GM18517 (cell line): ENCODE measurements at regions not wholly inside any gene's neighbourhood (a gene's known extent, or its start where the extent isn't known, plus 50 kb on each side); places are given as distances from the start of the nearest gene placed in this dataset.

ENCODE experiments used
- ATAC-seq: cut with Tn5 transposase; IDR thresholded peaks from one replicate; pipeline ENCODE4 v1.9.1; 2021; ENCODE audit warnings: mild to moderate bottlenecking, moderate library complexity; ENCODE audit not compliant: unreplicated experiment

DNA sequence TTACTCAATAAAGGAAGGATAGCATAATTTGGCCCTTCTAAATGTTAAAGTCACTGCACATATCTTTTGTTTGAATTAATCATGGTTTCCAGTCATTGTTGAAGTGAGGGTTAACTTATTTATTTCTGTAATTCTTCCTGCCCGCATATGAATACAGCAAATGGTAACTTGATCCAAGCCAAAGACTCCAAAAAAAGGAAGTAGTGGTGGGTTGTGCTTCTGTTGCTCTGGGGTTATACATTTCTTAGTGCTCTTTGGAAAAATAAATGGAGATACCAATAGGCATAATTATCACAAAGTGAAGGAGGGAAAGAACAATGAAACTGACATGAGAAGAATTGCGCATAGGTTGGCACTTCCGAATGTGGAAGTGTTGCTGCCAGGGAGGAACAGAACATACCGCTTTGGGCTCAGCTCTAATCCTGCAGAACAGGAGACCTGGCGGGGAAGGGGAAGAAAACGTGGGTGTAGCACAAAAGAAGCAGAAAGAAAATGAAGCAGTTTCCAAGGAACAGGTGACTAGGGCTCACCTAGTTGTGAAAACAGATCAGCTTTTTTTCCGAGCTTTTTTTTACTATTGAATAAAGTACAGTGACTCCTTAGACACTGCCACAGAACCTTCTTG, 69.7 kb upstream of the TAF11L2 start:
- no peak for ATAC-seq

DNA sequence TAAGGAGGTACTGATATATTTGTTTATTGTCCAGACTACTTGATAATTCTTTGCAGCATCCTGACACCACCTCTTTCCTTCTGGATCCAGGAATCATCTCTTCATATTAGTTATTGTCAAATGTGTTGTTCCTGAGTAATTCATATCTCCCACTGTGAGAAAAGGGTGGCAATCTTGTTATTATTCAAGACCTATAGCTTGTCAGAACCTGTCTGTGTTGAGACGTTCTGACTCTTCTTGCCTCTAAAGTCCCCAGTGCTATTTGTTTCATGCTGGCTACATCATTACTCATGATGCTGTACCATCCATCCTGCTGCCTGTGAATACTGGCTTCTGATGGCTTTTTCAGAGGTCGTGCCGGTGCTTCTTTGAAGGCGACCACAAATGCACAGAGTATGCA, 68.7 kb upstream of the TAF11L2 start:
- no peak for ATAC-seq

DNA sequence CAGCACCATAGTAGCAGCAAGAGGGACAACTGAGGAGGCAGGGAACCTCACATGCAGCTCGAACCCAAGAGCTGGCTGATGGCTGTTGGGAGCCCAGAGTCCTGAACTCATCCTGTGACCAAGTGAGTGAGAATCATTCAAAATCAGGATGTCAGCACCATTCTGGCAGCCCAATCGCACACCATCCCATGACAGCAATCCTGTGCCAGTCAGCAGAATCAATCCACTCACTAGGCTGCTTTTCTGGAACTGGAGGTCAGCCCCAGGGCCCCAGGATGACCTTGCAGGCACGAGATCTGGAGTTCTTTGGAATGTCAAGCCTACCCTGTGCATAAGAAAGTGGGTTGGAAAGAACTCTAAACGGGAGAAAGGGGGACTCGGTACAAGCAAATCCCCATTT, 67.8 kb upstream of the TAF11L2 start:
- ATAC-seq = no peak

DNA sequence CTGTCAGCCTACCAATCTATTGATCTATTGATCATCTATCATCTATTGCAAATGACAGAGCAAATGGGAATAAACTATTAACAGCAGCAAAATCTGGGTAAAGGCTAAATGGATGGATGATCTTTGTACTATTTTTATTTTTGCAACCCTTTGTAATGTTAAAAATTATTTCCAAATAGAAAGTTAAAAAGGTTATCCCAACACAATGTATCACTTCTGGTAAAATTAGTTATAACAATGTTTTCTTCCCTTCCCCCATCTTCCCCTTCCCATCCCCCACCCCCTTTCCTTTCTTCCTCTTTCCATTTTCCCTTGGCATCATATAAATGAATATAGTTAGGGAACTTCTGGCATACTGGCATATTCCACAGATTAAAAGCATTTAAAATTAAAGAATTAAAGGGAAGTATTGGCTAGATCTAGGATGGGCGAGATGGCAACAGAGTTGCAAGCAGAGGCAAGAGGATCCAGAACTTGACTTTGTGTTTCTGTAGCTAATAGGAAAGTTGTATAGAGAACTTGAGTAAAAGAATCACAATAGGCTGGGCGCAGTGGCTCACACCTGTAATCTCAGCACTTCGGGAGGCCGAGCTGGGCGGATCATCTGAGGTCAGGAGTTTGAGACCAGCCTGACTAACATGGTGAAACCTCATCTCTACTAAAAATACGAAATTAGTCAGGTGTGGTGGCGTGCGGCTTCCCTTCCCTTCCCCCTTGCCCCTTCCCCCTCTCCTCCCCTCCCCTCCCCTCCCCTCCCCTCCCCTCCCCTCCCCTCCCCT, 66.6 kb upstream of the TAF11L2 start:
- ATAC-seq = no peak

DNA sequence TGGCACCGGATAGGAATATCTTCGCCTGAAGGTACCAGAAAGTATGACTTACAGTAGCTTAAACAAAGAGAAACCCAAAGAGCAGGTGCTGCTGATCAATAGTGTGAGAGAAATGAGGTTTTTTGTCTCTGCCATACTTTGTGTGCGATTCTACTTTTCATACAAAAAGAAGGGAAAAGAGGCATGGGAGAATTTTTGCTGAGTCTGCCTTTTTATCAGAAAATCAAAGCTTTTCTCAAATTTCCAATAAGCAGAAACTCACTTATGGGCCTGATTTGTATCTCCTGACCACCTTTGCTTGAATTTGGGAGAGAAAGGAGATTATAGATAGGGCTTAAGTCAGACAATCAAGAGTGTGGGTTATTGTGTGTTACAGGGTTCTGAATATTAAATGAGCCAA, 65.5 kb upstream of the TAF11L2 start:
- ATAC-seq = no peak

DNA sequence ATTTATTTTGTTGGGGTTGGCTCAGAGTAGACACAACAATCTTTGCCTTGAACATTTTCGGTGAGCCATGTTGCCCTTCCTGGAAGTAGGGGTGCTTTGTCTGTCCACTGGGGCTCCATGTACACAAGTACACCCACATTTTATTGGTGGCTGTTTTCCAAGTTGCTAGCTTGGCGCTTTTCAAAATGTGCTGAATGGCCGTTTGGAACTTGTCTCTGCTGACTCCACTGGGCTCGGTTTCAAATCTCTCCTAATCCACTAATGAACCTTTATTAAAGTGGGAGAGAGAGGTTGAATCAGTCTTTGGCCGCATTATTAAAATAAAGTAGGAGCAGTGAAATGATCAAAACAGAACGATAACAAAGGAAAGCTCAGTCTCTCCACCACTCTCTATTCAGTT, 64.6 kb upstream of the TAF11L2 start:
- ATAC-seq = no peak

DNA sequence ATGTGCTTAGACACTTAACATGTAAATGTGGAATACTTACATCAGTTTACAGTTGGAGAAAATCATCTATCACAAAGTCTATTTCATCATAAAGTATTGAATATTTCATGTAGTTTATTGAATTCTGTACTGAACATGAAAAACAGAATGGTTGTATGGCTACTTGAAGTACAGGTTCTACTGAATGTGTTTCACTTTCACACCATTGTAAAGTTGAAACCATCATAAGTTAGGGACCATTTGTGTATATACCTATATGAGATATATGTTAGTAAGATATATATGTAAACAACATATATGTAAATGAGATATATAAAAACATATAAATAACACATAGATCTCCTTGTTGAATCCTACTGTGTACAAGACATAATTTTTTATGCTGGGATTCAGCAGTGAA, 63.0 kb upstream of the TAF11L2 start:
- ATAC-seq = peak; percentile 73

DNA sequence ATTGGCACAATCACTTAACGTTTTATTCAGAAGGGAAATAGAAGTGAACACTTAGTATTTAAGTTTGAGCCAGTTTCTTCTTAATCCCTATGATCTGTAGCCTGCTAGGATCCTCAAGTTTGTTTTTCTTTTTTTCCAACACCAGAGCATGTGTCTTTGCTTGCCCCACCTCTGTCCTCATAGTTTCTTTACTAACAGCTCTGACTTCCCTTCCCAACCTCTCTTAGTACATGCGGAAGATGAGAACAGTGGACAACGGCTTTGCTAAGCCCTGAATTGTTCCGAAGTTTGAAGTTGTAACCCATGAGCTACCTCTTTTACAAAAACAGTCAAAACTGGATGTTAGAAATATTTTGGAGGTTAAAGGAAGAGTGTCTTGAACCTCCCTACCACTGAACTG, 61.7 kb upstream of the TAF11L2 start:
- ATAC-seq = peak; percentile 38

DNA sequence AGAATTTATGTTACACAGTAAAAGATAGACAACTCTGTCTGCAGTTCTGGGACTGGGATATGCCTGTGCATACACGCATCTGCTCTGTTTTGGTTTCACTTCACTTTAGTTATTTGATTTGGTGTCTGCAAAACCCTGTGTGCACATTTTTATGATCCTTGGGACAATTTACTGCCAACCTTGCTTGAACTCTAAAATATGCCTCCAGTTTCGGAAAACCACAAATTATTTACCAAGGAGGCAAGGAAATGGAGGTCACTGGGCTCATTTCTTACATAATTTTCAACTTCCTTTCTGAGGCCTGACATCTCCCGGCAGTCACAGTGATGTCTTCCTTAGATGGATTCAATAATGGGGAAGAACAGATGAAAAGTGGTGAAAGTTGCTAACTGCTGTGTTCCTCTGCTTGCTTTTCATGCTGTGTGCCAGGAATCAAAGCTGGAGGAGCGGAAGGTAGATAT, 61.2 kb upstream of the TAF11L2 start:
- peak; percentile 73 for ATAC-seq

DNA sequence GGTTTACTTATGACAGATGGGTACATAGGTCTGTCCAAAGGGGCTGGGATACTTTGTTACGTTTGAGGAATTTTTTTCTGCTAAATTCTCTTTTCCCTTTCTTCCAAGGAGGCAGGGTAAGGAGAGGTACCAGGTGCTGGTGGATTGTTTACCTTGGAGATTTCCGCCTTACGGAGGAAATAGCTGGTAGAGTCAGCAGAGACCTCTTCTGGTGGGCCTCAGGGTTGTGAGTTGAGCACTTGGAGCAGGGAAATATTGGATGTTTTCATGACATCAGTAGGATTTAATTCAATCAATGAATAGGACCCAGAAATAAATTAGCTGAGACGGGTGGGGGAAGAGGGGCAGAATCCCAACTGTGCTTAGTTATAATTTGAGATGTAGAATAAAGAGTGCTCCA, 60.0 kb upstream of the TAF11L2 start:
- ATAC-seq = no peak

DNA sequence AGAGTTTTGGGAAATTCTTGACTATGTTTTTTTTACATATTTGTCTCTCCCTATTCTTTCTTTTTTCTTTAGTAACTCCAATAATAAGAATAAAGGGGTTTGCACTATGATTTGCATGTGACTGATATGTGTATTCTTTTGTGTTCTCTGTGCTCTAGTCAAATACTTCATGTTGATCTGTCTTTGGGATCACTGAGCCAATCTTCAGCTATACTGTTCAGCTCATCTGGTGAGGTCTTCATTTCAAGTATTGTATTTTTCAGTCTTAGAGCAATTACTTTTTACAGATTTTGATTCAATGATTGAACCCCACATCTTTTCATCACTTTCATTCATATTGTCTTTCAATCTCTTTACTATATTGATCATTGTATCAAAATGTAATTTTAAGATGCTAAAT, 58.1 kb upstream of the TAF11L2 start:
- ATAC-seq = no peak

DNA sequence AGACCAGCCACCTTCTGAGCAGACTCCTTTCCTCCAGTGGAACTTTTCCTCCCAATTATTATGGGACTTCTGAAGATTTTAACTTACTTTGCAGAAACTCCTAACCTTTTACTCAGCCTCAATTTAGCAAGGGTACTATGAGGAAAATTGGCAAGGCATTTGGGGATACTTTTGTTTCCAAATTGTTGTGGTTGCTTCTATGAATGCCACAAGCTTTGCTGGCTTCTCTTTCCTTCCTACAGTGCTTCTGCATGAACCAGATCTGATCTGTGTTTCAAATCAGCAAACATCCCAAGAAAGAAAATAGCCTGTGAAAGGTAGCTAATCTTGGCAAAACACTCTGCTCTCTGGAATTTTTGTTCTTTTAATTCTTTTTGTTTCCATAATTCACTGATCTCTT, 57.3 kb upstream of the TAF11L2 start:
- ATAC-seq = no peak

DNA sequence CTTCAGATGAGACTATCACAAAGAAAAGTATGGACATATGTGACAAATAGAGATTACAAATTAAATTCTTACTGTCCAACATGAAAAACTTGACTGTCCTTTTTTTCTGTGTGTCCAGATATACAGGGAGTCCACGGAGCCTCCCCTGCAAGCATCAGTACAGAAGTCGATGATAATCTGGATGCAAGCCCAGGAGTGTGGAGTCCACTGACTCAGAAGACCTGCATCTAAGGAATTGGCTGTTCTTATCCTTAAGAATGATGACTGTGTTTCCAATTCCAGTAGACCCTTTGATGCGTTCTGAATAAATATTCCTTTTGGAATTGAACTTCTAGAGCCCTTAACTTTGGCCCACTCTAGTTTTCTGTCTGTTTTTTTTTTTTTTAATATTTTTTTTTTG, 56.7 kb upstream of the TAF11L2 start:
- no peak for ATAC-seq

DNA sequence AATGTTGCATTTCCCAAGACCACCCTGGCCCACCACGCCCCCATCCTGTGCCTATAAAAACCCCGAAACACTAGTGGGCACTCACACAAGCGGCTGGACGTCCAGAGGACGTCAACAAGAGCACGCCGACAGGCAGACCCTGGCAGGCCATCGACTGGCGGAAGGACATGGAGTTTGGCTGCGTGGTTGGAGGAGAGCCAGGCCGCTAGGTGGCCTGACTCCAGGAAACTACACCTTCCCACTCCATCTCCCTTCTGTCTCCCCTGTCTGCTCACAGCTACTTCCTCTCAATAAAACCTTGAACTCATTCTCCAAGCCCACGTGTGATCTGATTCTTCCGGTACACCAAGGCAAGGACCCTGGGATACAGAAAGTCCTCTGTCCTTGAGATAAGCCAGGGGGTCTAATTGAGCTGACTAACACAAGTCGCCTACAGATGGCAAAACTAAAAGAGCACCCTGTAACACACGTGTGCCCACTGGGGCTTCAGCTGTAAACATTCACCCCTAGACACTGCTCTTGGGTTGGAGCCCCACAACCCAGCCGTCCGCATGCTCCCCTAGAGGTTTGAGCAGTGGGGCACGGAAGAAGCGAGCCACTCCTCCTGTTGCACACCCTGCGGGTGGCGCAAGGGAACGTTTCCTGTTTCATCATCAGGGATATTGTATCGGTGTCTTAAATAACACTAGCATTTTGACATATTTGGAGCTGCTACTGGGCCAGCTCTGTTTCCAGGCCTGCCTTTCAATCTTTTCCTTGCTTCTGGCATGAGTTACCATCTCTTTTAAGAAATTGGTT, 54.5 kb upstream of the TAF11L2 start:
- no peak for ATAC-seq

DNA sequence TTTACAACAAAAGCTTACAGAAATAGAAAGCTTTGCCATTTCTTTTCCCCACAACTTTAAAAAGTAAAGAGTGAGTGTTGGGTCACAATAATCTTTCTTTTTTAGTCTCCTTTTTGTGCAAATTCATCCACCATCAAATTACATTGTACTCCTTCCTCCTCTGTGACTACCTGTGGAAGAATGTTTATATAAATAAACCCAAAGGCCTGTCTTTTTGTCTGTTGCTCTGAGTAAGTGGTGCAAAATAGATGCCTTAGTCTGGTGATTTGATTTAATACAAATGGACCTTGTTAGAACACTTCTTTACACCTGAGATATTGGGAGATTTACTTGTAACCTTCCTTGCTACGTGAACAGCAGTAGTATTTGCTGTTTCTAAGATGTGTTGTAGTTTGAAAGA, 53.5 kb upstream of the TAF11L2 start:
- no peak for ATAC-seq

DNA sequence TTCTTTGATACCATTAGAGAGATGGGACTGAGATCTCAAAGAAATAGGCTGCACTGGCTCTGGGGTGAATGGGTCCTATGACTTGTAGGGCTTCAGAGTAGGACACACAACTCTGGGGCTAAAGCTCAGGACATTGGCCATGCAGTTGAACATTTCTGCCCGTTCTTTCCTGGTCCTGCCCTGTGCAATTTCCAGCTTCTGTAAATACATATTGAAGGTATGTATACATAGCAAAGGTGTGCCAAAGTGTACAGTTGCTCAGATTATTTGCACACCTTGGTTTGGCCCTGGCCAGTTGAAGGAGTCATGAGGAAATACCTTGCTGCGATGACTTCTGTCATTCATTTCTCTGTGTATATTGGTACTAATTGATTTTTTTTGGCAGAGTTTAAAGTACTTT, 52.8 kb upstream of the TAF11L2 start:
- no peak for ATAC-seq
